ENCODE measurements at regions not wholly inside any gene's neighbourhood (a gene's known extent, or its start where the extent isn't known, plus 50 kb on each side); places are given as distances from the start of the nearest gene placed in this dataset.

DNA sequence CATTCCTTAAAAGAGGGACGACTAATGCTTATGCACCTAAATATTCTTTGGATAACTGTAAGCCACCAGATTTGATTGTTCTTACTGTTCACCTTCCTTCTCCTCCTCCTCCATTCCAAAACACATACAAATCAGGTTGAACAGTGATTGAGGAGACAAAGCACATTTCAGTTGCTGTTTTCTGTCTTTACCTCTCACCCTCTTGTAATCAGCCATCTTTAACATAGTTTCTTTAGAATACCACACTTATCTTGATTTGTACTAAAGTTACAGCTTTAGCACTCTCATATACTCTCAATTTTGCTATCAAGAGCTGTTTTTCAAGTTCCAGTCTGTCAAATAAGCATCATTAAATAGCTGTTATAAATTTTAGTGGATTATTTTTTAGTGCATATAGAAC is 338.3 kb upstream of the RGS6 start:
- TF ChIP-seq, protein P1, sequence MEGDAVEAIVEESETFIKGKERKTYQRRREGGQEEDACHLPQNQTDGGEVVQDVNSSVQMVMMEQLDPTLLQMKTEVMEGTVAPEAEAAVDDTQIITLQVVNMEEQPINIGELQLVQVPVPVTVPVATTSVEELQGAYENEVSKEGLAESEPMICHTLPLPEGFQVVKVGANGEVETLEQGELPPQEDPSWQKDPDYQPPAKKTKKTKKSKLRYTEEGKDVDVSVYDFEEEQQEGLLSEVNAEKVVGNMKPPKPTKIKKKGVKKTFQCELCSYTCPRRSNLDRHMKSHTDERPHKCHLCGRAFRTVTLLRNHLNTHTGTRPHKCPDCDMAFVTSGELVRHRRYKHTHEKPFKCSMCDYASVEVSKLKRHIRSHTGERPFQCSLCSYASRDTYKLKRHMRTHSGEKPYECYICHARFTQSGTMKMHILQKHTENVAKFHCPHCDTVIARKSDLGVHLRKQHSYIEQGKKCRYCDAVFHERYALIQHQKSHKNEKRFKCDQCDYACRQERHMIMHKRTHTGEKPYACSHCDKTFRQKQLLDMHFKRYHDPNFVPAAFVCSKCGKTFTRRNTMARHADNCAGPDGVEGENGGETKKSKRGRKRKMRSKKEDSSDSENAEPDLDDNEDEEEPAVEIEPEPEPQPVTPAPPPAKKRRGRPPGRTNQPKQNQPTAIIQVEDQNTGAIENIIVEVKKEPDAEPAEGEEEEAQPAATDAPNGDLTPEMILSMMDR (conservative IDR thresholded peaks at IDR 0.05; ENCODE audit: low read length), result no peak
- no peak for DNase-seq (ENCODE audit: low read depth)
- no peak overlapping the region for H3K4me3 ChIP-seq (ENCODE audit: low read length)

DNA sequence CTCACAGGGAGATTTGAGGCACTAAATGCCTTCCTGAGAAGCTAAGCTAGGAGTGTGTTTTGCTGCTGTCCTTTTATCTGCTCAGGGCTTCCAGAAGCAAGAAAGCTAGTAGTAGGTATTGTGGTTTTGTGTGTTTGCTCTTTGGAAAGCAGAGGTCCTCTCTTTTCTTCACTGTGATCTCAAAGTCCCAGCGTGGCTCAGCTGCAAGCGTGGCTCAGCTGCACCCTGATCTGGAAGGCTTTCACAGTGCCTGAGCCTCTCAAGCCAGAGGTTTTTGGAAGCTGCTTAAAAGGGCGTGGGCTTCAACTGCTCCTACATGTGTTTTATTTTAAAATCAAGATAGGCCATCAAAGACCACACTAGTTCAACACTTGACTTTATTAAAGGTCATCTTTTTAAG is 337.4 kb upstream of the RGS6 start:
- TF ChIP-seq, protein P1 (conservative IDR thresholded peaks at IDR 0.05; ENCODE audit: low read length), result no peak
- no peak overlapping the region for H3K4me3 ChIP-seq (ENCODE audit: low read length)
- peak; percentile 26 for DNase-seq (ENCODE audit: low read depth)

DNA sequence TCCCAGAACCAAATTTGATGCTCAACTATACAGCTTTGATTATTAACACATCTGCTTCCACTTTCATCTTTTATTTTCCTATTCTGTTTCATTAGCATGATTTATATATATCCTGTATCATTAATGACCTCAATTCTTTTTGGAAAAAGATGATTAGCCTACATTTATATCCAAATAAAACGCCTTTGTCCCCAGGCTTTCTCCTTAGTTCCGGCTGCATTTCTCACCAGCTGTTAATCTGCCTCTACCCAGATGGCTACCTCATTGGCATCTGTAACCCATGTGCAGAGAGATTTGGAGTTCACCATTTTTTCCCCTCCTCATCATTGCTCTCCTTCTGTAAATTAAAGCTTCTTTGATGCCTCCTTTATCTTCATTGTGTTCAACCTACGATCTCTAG is 336.8 kb upstream of the RGS6 start:
- H3K4me3 ChIP-seq (ENCODE audit: low read length), result no peak overlapping the region
- DNase-seq (ENCODE audit: low read depth), result no peak
- TF ChIP-seq, protein P1 (conservative IDR thresholded peaks at IDR 0.05; ENCODE audit: low read length), result no peak

DNA sequence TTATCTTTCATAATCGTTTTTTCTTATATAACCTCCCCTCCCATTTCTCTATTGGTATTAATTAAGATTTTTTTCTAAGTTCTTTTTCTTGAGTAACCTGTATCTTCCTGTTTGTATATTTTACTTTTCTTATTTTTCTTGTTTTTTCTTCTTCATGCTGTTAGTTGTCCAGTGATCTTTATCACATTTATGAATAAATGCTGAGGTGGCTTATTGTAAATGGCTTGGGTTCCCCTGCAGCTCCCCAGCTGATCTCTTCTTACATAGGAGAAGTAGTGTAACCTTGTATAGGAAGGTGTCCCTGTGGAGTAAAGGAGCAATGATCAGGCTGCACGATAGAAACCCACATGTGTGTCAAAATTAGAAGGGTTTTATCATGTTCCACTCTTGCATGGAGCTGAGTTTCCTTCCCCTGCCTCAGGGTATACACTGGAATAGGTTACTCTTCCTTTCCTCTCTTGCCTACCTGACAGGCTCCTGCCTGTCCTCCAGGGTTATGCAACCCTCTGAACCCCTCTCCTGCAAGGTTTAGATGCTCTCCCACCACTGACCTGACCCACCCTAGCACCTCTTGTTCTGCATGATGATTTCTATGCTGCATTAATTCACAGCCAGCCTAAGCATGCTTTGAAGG is 334.8 kb upstream of the RGS6 start:
- no peak for DNase-seq (ENCODE audit: low read depth)
- H3K4me3 ChIP-seq (ENCODE audit: low read length), result no peak overlapping the region
- TF ChIP-seq, protein P1 (conservative IDR thresholded peaks at IDR 0.05; ENCODE audit: low read length), result no peak

- TF ChIP-seq, protein P1 (conservative IDR thresholded peaks at IDR 0.05; ENCODE audit: low read length), result no peak
- H3K4me3 ChIP-seq (ENCODE audit: low read length), result no peak overlapping the region
- DNase-seq (ENCODE audit: low read depth), result no peak
Observed at GRCh38 chr14:71597955-71598660, 334.1 kb upstream of the RGS6 start.

GRCh38 chr14:71600309-71600708 is 331.9 kb upstream of the RGS6 start:
- TF ChIP-seq, protein P1 (conservative IDR thresholded peaks at IDR 0.05; ENCODE audit: low read length), result no peak
- no peak for DNase-seq (ENCODE audit: low read depth)
- no peak overlapping the region for H3K4me3 ChIP-seq (ENCODE audit: low read length)

- no peak overlapping the region for H3K4me3 ChIP-seq (ENCODE audit: low read length)
- DNase-seq (ENCODE audit: low read depth), result no peak
- TF ChIP-seq, protein P1 (conservative IDR thresholded peaks at IDR 0.05; ENCODE audit: low read length), result no peak
Observed at GRCh38 chr14:71602524-71602923, 329.7 kb upstream of the RGS6 start.
